ENCODE measurements at regions not wholly inside any gene's neighbourhood (a gene's known extent, or its start where the extent isn't known, plus 50 kb on each side); places are given as distances from the start of the nearest gene placed in this dataset.

- DNase-seq = no peak
These were observed 73.8 kb upstream of the CAV2 start for GRCh38 chr7:116425647-116426209.

- peak; percentile 84 for DNase-seq
These were observed 72.9 kb upstream of the CAV2 start for GRCh38 chr7:116426428-116427156.

GRCh38 chr7:116429986-116430619, 69.4 kb upstream of the CAV2 start:
- no peak for DNase-seq

- no peak for DNase-seq
These were observed 67.6 kb upstream of the CAV2 start for GRCh38 chr7:116431787-116432526.

- no peak for DNase-seq
These were observed 67.0 kb upstream of the CAV2 start for GRCh38 chr7:116432527-116432916.

GRCh38 chr7:116433246-116433645, 66.3 kb upstream of the CAV2 start:
- no peak for DNase-seq

GRCh38 chr7:116434820-116435341, 64.7 kb upstream of the CAV2 start:
- DNase-seq = peak; percentile 30

- no peak for DNase-seq
These were observed 63.2 kb upstream of the CAV2 start for GRCh38 chr7:116436305-116436826.

- DNase-seq = no peak
These were observed 61.3 kb upstream of the CAV2 start for GRCh38 chr7:116438267-116438666.

GRCh38 chr7:116439005-116439404, 60.5 kb upstream of the CAV2 start:
- no peak for DNase-seq

GRCh38 chr7:116439841-116440549, 59.5 kb upstream of the CAV2 start:
- no peak for DNase-seq

- DNase-seq = no peak
These were observed 58.0 kb upstream of the CAV2 start for GRCh38 chr7:116441534-116441933.

GRCh38 chr7:116443101-116443523, 56.4 kb upstream of the CAV2 start:
- DNase-seq = peak; percentile 85

- no peak for DNase-seq
These were observed 55.9 kb upstream of the CAV2 start for GRCh38 chr7:116443646-116444045.

GRCh38 chr7:116445447-116446211, 53.9 kb upstream of the CAV2 start:
- no peak for DNase-seq

- no peak for DNase-seq
These were observed 53.2 kb upstream of the CAV2 start for GRCh38 chr7:116446212-116446855.

GRCh38 chr7:116447436-116447835, 52.1 kb upstream of the CAV2 start:
- no peak for DNase-seq

GRCh38 chr7:116447966-116448839, 51.3 kb upstream of the CAV2 start:
- no peak for DNase-seq

GRCh38 chr7:116449441-116449840, 50.1 kb upstream of the CAV2 start:
- no peak for DNase-seq

All from amniotic stem cell (primary cell).